GM19328 (cell line): ENCODE measurements at regions not wholly inside any gene's neighbourhood (a gene's known extent, or its start where the extent isn't known, plus 50 kb on each side); places are given as distances from the start of the nearest gene placed in this dataset.
"Not testable (repeated sequence)": the region's sequence is repeated elsewhere in the genome, so short reads cannot be mapped to it uniquely, and the experiment has no call there.

Source experiments
- ATAC-seq: cut with Tn5 transposase; IDR thresholded peaks from one replicate; pipeline ENCODE4 v1.9.1; 2021; ENCODE audit warnings: mild to moderate bottlenecking, moderate library complexity; ENCODE audit not compliant: unreplicated experiment

- no peak for ATAC-seq
These were observed 58.5 kb downstream of the TEX13C start for GRCh38 chrX:125378205-125378604.

- ATAC-seq, result no peak
These were observed 59.1 kb downstream of the TEX13C start for GRCh38 chrX:125378770-125379169.

GRCh38 chrX:125382148-125382628 is 62.5 kb downstream of the TEX13C start:
- no peak for ATAC-seq

- ATAC-seq, result no peak
These were observed 63.2 kb downstream of the TEX13C start for GRCh38 chrX:125382889-125383288.

GRCh38 chrX:125384867-125385266 is 65.2 kb downstream of the TEX13C start:
- no peak for ATAC-seq

GRCh38 chrX:125387945-125388344 is 68.3 kb downstream of the TEX13C start:
- no peak for ATAC-seq

GRCh38 chrX:125394449-125394848 is 74.8 kb downstream of the TEX13C start:
- ATAC-seq, result no peak

- no peak for ATAC-seq
These were observed 76.0 kb downstream of the TEX13C start for GRCh38 chrX:125395626-125396025.

GRCh38 chrX:125398959-125399440 is 79.3 kb downstream of the TEX13C start:
- no peak for ATAC-seq

- no peak for ATAC-seq
These were observed 83.1 kb downstream of the TEX13C start for GRCh38 chrX:125402807-125403206.

- no peak for ATAC-seq
These were observed 85.0 kb downstream of the TEX13C start for GRCh38 chrX:125404667-125405160.

- no peak for ATAC-seq
These were observed 85.7 kb downstream of the TEX13C start for GRCh38 chrX:125405339-125405738.

GRCh38 chrX:125407314-125407713 is 87.6 kb downstream of the TEX13C start:
- no peak for ATAC-seq

GRCh38 chrX:125420809-125421208 is 101.1 kb downstream of the TEX13C start:
- ATAC-seq, result no peak

GRCh38 chrX:125422986-125423385 is 103.3 kb downstream of the TEX13C start:
- ATAC-seq, result no peak

- no peak for ATAC-seq
These were observed 104.9 kb downstream of the TEX13C start for GRCh38 chrX:125424536-125424935.

- ATAC-seq, result no peak
These were observed 117.2 kb downstream of the TEX13C start for GRCh38 chrX:125436855-125437254.

- ATAC-seq, result no peak
These were observed 119.7 kb downstream of the TEX13C start for GRCh38 chrX:125439194-125439849.

GRCh38 chrX:125444659-125445058 is 125.0 kb downstream of the TEX13C start:
- ATAC-seq, result no peak

- ATAC-seq, result no peak
These were observed 155.8 kb downstream of the TEX13C start for GRCh38 chrX:125475482-125475881.

GRCh38 chrX:125492439-125492838 is 172.8 kb downstream of the TEX13C start:
- no peak for ATAC-seq

GRCh38 chrX:125493004-125493403 is 173.3 kb downstream of the TEX13C start:
- ATAC-seq, result not testable (repeated sequence)

- no peak for ATAC-seq
These were observed 178.0 kb downstream of the TEX13C start for GRCh38 chrX:125497667-125498066.
